ENCODE measurements at regions not wholly inside any gene's neighbourhood (a gene's known extent, or its start where the extent isn't known, plus 50 kb on each side); places are given as distances from the start of the nearest gene placed in this dataset.
"Not testable (repeated sequence)": the region's sequence is repeated elsewhere in the genome, so short reads cannot be mapped to it uniquely, and the experiment has no call there.

DNA sequence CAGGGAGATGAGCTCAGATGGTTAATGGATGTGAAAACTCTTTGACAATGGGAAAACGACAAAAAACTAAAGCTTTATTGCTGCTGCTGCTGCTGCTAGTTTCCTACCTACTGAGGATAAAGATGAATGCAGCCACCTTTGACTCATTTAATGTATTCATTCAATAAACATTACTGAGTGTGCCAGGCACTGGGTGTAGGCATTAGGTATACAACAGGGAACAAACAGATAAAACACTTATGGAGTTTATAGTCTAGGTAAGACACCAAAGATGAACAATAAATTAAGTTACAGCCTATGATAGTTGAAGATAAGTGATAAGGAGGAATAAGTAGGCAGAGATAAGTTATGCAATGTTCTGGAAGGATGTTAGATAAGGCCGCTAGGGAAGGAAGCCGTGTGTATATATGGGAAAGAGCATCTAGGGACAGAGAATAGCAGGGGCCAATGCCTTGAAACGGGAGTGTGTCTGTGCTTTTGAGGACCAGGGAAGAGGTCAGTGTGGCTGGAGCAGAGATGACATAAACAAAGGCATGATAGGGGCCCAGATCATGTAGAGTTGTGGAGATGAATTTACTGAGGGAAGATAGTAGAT, 477.6 kb downstream of the NTRK2 start:
- ATAC-seq, result no peak

DNA sequence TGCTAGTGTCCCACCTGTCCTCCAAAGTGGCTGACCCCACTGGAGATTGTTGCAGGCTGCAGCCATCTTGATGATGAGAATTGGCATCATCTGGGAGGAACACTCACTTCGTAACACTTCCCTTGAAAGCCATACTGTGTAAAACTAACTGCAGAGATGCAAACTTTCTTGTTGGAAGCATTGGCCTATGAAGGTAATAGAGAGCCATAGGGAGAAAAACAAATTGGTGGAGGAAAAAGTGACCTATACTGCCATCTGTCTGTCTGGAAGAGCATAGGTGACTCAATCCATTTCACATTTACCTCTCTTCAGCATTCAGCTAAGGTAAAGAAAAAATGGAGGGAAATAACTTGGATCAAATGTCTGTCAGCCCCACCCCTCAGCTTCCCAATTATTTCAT, 473.4 kb downstream of the NTRK2 start:
- peak; percentile 71 for ATAC-seq

DNA sequence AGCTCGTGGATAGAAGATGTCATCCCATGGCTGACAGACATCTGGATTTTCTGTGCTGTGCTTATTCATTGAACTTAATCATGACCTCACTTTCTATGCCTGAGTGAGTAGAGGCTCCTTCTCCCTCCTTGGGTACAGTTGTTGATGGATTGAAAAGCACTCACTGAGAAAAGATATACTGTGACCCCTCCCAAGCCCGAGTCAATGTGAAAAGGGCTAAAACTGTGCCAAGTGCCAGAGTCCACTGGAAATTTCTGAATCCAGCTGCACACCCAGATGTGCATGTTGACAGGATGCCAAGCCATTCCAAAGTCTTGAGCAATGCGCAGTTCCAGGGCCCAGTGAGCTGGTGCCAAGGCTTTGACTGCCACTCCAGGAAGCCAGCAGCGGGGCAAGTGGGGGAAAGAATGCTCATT, 473.0 kb downstream of the NTRK2 start:
- ATAC-seq, result no peak

DNA sequence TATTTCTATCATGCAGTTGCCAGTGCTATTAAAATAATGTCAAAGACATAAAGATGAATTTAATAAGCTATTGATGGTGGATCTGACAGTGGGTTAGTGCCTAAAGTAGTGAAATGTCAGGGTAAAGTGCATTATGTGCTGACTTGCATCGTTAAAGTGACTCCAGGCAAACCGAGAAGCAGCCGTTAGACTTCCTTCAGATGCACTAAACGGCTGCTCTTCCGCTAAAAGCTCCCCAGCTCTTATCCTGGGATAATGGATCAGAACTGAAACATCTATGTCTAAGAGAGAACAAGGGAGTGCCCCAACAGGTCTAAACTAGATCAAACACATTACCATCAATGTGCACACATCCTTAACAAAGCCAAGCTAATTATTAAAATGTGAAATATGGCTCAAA, 468.2 kb downstream of the NTRK2 start:
- ATAC-seq, result peak; percentile 90

DNA sequence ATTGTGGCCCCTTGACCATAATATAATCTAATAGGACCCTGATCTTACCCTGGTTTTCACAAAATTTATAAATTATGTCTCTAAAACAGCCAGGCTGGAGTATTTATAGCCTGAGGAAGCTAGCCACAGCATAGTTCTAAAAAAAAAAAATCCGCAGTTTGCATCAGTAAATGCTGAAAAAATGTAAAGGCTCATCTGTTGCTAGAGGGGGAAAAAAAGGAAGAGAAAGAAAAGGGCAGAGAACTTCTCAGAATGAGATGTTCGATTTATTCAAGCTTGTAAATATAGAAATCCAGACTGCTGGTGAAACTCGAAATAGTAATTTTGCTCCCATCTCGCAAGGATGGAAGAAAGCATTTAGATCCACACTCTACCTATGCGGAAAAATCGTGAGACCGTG, 467.5 kb downstream of the NTRK2 start:
- no peak for ATAC-seq

DNA sequence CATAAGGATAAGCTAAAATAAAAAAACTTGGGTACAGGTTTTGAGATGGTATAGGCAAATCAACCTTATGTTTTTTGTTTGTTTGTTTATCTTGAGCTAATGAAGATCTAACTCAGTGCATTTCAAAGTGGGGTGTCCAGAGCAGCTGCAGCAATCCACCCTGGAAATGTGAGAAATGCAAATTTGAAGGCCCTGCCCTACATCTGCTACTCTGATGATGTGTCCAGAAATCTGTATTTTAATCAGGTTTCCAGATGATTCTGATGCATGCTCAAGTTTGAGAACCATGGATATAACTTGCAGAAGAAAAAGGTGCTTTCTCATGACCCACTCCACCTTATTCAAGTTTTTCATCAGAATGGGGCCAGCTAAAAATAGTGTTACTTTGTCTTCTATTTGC, 467.0 kb downstream of the NTRK2 start:
- ATAC-seq, result no peak

DNA sequence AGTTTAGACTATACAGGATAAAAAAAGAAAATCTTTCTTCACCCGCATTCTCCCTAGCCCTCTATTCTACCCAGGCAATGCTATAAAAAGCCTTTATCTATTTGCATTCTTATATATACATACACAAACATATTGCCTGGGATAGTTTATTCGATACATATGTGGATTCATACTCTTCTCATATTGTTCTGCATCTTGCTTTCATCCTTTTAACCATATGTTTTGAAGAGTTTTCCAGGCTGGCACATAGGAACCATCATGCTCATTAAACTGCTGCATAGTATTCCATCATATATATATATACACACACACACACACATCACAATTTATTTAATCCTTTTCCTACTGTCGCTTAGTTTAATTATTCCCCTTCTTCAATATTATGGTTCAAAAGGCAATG, 461.2 kb downstream of the NTRK2 start:
- no peak for ATAC-seq

DNA sequence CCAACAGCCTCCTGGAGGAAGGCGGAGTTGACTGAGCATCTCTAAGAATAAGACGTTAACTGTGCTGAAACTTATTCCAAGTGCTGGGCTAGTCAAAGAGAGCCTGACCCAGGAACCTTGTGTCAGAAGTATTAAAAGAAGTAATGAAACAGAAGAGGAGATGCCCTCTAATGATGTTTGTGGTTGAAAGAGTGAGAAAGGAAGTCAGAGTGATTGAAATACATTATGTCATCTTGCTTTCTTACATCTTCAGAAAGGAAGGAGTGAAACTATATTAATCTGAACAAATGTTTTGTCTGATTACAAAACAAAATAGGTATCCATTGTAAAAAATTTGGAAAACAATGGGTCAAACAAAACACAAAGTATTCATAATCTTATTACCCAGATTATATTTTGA, 460.7 kb downstream of the NTRK2 start:
- no peak for ATAC-seq

DNA sequence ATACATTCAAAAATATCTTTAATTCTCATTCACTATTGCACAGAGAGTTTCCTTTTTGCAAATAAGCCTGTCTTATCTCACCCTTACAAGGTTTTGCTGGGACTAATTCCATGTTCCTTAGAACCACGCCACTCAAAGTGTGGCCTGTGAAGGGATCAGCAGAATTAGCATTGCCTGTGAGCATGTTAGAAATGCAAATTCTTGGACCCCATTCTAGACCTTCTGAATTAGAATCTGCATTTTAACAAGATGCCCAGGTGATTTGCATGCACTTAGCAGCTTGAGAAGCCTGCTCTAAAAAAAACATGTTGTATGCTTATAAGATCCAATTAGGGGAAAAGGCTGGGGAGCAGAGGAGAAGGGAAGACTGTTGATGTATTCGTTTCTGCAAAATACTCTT, 460.0 kb downstream of the NTRK2 start:
- no peak for ATAC-seq

DNA sequence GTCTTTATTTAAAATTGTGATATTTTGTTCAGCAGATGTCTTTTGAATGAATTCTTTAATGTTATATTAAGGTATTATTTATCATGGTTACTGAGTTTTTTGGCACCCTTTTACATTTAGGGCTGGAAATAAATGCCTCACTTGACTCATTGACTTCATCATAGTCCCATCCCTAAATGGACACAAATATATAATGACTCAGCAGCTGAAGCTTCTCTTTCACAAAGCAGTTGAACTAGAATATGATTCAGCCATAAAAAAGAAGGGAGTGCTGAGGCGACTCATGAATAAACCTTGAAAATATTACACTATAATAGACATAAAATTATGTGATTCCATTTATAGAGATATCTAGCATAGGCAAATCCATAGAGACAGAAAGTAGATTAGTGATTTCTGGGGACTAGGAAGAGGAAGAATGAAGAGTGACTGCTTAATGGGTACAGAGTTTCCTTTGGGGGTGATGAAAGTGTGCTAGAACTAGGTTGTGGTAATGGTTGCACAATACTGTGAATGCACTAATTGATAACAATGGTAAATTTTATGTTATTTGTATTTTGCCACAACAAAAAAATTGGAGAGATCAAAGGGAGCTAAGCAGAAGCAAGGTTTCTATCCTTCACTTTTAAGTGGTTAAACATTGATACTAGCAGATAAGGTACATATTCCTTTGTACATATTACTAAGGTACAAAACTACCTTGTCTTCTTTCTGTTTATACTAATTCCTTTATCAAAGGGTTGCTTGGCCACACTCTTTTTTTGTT, 449.6 kb downstream of the NTRK2 start:
- peak; percentile 86 for ATAC-seq

DNA sequence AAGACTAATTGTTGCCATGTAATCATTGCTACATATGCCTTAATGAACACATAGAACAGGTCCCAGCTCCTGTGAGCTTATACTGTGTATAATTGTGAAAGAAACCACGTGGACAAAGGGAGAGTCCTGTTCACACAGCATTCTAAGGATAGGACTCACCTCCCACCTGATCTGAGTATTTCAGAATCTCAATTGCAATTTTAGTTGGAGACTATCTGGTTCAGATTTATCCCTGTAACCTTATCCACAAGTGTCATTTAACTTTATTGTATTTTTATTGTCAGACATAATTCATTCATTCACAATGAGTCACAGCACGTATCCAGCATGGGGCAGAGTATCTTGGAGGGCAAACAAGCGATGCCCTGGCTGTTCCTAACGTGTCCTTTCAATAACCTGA, 448.3 kb downstream of the NTRK2 start:
- peak; percentile 95 for ATAC-seq

DNA sequence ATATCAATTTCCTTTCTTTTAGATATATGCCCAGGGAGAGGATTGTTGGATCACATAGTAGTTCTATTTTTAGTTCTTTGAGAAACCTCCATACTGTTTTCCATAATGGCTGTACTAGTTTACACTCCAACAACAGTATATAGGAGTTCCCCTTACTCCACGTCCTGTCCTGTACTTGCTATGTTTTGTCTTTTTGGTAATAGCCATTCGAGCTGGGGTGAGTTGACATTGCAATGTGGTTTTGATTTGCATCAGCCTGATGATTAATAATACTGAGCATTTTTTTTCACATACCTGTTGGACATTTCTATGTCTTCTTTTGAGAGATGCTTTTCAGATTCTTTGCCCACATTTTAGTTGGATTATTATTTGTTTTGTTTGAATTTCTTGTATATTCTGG, 445.9 kb downstream of the NTRK2 start:
- no peak for ATAC-seq

DNA sequence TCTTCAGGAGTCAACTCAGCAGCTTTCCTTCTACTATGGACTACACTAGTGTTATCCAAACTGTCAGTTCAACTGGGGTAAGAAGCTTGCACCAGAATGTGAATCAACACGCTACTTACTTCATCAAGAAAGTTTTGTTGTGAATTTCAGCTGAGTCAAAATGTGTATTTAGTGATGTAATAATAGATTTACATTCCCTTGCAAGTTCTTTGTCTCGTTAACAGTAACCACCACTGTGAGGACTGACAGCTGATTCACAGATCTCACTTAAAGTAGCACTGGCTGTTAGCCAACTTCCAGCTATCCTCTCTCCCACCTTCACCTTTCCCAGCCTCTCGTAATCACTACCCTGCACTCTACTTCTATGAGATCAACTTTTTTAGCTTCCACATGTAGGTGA, 445.3 kb downstream of the NTRK2 start:
- peak; percentile 41 for ATAC-seq

DNA sequence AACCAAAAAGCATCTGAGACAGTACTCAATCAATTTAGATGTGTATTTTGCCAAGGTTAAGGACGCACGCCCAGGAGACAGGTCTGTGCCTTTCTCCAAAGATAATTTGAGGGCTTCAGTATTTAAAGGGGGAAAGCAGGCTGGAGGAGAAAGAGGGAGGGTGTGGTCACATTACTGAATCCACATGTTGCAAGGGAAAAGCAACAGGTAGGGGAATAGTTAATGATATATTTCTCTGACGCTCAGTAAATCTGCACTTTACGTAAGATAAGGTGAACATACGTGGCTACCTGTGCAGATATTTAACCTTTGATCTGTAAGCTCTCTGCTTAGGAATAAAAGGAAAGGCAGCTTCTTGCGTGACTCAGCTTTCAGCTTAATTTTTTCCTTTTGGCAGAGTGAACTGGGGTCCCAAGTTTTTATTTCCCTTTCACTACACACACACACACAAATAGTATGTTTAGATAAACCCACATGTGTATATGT, 443.4 kb downstream of the NTRK2 start:
- no peak for ATAC-seq

DNA sequence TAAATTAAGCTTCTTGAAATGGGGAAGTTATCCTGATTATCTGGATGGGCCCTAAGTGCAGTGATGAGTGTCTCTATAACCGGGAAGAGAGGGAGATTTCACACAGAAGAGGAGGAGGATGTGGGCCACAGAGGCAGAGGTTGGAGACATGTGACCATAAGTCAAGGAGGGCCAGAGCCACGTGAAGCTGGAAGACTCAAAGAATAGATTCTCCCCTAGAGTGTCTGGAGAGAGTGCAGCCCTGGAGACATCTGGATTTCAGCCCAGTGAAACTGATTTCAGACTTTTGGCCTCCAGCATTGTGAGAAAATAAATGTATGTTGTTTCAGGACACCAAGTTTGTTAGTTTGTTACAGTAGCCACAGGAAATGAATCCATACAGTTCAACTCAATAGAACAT, 442.9 kb downstream of the NTRK2 start:
- ATAC-seq, result no peak

DNA sequence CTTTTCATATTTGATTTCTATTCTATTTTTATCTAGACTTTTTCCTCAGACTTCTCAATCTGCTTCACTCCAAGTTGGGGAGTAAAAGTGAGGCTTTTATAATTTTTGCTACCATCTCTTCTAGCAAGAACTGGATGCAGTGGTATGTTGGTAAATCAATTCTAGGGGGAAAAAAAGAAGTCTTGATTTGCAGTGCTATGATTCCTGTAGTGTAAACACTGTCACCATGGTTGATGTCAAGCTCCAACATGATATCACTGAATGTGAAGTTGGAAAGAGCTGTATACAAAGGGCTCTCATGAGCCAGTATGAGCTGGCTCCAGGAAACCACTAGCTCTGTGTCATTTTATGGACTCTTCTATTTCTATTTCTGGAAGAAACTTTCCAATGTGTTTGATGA, 439.2 kb downstream of the NTRK2 start:
- no peak for ATAC-seq

DNA sequence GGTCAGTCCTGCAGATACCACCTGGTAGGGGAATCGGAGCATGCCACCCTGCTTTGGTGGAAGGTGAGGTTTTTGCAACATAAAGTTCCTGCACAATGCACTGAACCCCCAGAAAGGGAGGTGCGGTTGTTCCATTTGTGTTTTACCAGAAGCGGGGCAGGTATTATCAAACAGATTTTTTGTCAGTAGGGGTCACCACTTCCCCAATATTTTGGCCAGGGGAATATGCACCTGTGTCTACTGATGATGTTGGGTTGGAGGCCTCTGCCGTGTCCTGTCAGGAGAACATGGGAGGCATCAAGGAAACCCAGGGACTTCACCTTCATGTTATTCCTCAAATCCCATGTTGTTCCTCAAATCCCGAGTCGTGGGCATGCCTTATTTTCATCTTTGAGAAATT, 438.7 kb downstream of the NTRK2 start:
- no peak for ATAC-seq

DNA sequence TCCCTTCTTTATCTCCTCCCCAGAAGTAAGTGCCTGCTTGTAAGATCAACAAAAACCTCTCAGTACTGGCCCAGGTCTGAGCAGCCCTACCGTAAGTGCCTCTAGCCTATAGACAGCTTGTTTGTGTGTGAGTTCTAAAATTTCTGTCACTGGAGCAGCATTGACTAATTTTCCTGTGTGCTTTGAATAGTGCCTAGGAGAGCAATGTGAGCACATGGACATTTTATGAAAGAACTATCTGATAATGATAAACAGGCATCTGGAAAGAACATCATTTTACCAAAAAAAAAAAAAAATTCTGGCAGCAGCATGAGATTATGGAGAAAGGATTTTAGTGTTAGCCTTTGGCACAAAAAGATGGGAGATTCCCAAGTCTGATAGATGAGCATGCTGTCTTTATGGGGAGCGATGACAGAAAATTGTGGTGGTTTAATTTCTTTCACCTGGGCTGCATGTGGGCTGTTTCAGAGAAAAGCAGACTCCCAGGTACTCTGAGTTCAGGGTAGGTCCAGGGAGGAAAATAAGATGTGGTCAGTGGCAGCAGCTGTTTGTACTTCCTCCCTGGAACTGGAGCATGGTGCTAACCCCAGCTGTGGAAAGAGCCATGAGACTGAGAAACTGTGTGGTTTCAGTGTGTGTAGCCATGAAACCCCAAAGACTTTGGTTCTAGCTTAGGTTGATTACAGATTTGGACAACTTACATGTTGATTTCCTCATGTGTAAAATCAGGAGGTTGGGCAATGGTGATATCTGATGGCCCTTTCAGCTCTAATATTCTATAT, 419.9 kb downstream of the NTRK2 start:
- ATAC-seq, result no peak

DNA sequence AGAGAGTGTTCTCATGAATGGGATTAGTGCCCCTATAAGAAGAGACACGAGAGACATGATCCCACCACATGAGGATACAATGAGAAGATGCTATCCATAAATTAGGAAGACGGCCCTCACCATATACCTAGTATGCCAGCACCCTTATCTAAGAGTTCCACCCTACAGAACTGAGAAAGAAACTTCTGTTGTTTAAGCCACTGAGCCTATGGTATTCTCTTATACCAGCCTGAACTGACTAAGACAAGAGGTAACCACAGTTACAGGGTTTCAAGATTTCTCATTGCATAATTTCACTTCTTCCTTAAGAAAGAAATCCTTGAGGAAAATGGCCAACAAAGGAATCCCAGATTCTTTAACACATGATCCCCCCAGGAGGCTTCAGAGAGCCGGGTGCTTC, 412.4 kb downstream of the NTRK2 start:
- ATAC-seq, result no peak

DNA sequence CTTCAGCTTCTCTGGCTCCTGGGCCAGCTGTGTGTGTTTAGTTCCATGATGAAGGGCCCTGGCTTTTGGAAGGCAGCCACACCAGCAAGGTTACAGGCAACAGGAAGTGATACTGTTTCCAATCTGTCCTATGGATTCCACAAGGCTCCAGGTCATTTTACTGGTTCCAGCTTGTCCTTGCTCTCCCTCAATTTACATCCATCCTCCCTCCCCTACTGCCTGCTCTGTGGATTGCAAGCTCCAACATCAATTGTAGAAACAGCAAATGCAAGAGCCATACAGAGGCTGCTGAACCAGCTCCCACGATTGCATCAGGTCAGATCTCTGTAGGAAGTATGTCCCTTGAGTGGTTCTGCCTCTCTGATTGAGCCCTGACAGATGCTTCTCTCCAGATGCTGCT, 409.8 kb downstream of the NTRK2 start:
- no peak for ATAC-seq

DNA sequence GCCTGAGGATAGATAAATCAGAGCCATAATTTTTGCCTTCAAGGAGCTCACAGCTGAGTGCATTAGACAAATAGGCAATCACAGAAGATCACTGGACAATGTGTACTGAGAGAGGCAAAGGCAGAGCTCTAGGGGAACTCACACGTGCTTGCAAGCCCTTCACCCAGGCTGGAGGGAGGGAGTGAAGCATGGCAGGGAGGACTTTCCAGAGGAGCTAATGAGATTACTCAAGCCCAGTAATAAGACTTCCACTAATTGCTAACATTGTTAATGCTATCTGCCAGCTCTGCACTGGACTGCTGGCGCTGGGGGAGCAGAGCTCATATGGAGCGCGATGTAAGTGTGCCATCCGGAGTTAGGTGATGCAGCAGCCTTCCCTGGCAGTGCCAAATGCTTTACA, 408.4 kb downstream of the NTRK2 start:
- ATAC-seq, result no peak

DNA sequence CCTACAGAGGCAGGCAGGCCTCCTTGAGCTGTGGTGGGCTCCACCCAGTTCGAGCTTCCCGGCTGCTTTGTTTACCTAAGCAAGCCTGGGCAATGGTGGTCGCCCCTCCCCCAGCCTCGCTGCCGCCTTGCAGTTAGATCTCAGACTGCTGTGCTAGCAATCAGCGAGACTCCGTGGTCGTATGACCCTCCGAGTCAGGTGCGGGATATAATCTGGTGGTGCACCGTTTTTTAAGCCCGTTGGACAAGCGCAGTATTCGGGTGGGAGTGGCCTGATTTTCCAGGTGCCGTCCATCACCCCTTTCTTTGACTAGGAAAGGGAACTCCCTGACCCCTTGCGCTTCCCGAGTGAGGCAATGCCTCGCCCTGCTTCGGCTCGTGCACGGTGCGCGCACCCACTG, 407.6 kb downstream of the NTRK2 start:
- ATAC-seq, result not testable (repeated sequence)
